ENCODE measurements at regions not wholly inside any gene's neighbourhood (a gene's known extent, or its start where the extent isn't known, plus 50 kb on each side); places are given as distances from the start of the nearest gene placed in this dataset.

DNA sequence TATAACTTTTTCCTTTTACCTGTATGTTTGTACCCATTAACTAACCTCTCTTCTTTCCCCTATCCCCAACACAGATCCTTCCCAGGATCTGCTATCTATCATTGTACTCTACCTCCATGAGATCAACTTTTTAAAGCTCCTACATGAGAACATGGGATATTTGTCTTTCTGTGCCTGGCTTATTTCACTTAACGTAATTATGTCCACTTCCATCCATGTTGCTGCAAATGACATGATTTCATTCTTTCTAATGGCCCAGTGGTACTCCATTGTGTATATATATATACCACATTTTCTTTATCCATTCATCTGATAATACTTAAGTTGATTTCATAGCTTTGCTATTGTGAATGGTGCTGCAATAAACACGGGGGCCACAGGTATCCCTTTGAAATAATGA is 135.9 kb upstream of the THUMPD2 start (continued):
- TF ChIP-seq, protein P1, sequence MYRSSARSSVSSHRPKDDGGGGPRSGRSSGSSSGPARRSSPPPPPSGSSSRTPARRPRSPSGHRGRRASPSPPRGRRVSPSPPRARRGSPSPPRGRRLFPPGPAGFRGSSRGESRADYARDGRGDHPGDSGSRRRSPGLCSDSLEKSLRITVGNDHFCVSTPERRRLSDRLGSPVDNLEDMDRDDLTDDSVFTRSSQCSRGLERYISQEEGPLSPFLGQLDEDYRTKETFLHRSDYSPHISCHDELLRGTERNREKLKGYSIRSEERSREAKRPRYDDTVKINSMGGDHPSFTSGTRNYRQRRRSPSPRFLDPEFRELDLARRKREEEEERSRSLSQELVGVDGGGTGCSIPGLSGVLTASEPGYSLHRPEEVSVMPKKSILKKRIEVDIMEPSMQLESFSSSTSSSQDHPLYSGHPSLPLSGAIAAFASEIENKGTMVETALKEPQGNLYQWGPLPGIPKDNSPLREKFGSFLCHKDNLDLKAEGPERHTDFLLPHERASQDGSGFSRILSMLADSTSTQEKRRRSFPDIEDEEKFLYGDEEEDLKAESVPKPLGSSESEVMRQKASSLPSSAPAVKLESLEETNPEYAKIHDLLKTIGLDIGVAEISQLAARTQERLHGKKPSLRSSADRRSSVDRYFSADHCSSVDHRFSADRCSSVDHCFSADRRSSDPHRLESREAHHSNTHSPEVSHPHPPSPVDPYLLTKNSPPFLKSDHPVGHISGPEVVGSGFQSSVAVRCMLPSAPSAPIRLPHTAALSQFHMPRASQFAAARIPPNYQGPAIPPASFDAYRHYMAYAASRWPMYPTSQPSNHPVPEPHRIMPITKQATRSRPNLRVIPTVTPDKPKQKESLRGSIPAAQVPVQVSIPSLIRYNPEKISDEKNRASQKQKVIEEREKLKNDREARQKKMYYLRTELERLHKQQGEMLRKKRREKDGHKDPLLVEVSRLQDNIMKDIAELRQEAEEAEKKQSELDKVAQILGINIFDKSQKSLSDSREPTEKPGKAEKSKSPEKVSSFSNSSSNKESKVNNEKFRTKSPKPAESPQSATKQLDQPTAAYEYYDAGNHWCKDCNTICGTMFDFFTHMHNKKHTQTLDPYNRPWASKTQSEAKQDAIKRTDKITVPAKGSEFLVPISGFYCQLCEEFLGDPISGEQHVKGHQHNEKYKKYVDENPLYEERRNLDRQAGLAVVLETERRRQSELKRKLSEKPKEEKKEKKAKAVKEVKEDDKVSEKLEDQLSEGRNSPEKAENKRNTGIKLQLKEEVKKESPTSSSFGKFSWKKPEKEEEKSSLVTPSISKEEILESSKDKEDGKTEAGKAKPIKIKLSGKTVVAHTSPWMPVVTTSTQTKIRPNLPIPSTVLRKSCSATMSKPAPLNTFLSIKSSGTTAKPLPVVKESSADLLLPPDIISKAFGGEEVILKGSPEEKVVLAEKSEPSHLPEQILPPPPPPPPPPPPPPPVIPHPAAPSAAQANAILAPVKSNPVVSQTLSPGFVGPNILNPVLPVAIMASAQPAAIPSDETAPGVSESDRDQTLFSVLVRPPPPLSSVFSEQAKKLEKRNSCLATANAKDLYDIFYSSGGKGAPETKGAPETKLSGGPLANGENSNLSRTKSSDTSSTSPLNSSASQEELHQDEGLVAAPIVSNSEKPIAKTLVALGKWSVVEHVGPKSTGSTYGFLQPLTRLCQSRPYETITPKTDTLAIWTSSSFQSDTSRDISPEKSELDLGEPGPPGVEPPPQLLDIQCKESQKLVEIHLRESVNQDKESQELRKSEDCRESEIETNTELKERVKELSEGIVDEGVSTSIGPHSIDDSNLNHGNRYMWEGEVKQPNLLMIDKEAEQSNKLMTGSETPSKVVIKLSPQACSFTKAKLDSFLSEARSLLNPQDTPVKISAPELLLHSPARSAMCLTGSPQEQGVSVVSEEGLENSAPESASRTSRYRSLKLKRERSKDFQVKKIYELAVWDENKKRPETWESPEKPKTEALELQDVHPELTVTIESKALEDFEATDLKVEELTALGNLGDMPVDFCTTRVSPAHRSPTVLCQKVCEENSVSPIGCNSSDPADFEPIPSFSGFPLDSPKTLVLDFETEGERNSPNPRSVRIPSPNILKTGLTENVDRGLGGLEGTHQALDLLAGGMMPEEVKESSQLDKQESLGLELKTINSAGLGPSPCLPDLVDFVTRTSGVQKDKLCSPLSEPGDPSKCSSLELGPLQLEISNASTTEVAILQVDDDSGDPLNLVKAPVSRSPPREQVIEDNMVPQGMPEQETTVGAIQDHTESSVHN (CRISPR knock-in tag; IDR thresholded peaks at IDR 0.05), result no peak
- TF ChIP-seq RXRA (CRISPR knock-in tag; IDR thresholded peaks at IDR 0.05) (no peak), ZSCAN22 (CRISPR knock-in tag; IDR thresholded peaks at IDR 0.05) (no peak)

All from HepG2 (cell line).